Keratinocyte (primary cell): ENCODE measurements at regions not wholly inside any gene's neighbourhood (a gene's known extent, or its start where the extent isn't known, plus 50 kb on each side); places are given as distances from the start of the nearest gene placed in this dataset.

Experiments
- CTCF ChIP-seq, 3 experiments: IDR thresholded peaks in 1 of 3; conservative IDR thresholded peaks in 1 of 3; optimal IDR thresholded peaks in 1 of 3; 2 replicates in 2 of 3; 3 replicates in 1 of 3; pipeline versions ENCODE3 to v1.5.1; 2011; ENCODE audit warnings: low read length in 3 of 3, mild to moderate bottlenecking in 3 of 3, moderate library complexity in 2 of 3, control low read depth in 1 of 3, inconsistent platforms in 1 of 3; ENCODE audit not compliant: insufficient read depth in 2 of 3; ENCODE audit errors: extremely low read depth in 1 of 3
- EZH2 ChIP-seq: IDR thresholded peaks from one replicate; pipeline ENCODE4 v1.6.1; 2012; ENCODE audit warnings: inconsistent platforms, mild to moderate bottlenecking, low read length, moderate library complexity

- TF ChIP-seq EZH2 (no peak), CTCF (optimal IDR thresholded peaks at IDR 0.05 in 1 of 3, IDR thresholded peaks at IDR 0.05 in 1 of 3, conservative IDR thresholded peaks at IDR 0.05 in 1 of 3; ENCODE audit: extremely low read depth in 1 of 3, insufficient read depth in 2 of 3, low read length in 3 of 3) (no peak)
Observed at GRCh38 chr1:69185378-69185777, 382.3 kb upstream of the LRRC7 start.
